GM06990 (cell line): ENCODE measurements at regions not wholly inside any gene's neighbourhood (a gene's known extent, or its start where the extent isn't known, plus 50 kb on each side); places are given as distances from the start of the nearest gene placed in this dataset.

Source experiments
- DNase-seq: peaks from one replicate; pipeline ENCODE4 v3.0.0-alpha.2; 2011; ENCODE audit not compliant: insufficient read length; ENCODE audit errors: extremely low read depth
- H3K27me3 ChIP-seq: replicated peaks from 2 replicates; pipeline ENCODE4 v1.6.0; 2011; ENCODE audit warnings: low read length; ENCODE audit not compliant: control insufficient read depth, insufficient read depth
- H3K36me3 ChIP-seq: 2 replicates; pipeline ENCODE4 v1.5.1; 2011; ENCODE audit warnings: low read length; ENCODE audit not compliant: control insufficient read depth, insufficient read depth
- H3K4me3 ChIP-seq: replicated peaks from 2 replicates; pipeline ENCODE4 v1.5.1; 2011; ENCODE audit warnings: low read depth, mild to moderate bottlenecking, control low read depth, low read length
- CTCF ChIP-seq: IDR thresholded peaks from 2 replicates; pipeline ENCODE4 v1.5.1; 2011; ENCODE audit warnings: low read length, control low read depth, mild to moderate bottlenecking, inconsistent platforms; ENCODE audit not compliant: insufficient read depth, poor library complexity, severe bottlenecking

GRCh38 chr5:173537228-173537627, 79.2 kb downstream of the BOD1 start:
- TF ChIP-seq CTCF = no peak
- no peak for DNase-seq

DNA sequence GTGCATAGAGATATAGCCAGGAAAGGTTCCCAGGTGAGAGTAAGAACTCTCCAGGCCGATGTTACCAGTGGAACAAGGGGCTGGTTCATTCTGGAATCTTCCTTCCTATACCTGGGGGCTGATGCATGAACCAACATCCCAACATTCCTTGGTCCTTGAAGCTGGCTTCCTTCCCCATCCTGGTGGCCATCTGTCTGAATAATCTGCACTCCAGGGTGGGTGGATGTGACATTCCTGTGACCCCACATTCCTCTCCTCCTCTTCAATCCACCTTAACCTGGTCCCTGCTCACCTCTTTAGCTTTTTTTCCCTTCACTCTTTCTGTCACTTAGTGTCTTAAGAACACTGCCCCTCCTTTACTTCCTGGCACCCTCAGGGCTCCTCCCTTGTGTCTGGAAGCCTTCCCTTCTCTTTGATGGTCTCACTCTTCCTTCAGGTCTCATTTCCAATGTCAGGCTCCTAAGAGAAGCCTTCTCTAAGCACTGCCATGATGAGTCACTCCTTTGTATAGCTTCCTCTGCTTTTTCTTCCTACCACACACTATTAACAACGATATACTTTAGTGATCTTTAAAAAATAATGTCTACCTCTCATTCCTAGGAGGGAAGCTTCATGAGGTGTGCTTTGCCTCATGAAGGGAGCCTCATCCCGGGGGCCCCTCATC, 80.3 kb downstream of the BOD1 start:
- DNase-seq = no peak
- no peak for TF ChIP-seq CTCF
- no peak overlapping the region for H3K4me3 ChIP-seq
- H3K36me3 ChIP-seq = no peaks in the 10 kb centered on the region
- H3K27me3 ChIP-seq = no peaks in the 10 kb centered on the region

More at GRCh38 chr5:173537228-173537627, 79.2 kb downstream of the BOD1 start:
- Histone ChIP-seq H3K4me3 (no peak overlapping the region), H3K36me3 (no peaks in the 10 kb centered on the region), H3K27me3 (no peaks in the 10 kb centered on the region)

DNA sequence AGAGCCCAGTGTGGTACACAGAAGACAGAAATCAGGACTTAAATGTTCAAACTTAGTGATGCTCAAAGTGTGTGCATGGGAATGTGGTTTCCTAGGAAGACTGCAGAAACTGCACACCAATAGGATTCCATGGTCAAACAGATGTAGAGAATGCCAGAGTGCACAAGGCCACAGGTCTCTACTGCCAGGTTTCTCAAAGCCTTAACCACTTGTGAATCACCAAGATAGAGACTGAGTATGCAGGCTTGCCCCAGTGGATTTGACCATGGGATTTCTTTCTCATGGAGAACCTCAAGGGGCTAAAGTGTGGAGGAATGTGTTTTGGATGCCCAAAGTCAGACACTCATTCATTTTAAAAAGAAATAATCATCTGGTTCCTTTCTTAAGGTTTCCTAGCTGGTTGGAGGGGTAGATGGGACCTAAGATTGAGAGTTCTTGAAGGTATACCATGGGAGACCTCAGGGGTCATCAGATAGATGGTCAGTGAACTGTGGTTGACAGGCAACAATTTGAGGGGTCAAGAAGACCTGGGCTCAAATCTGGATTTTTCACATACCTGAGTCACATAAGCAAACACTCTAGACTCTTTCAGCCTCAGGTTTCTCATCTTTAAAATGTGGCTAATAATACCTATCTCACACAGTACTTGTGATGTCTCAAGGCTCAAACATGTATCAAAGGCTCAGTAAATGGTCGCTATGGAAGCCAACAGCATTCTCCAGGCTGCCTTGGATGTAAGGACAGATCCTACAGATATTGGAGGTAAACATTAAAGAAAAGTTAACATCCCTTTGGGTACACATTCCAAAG, 81.1 kb downstream of the BOD1 start:
- Histone ChIP-seq H3K36me3 (no peaks in the 10 kb centered on the region), H3K27me3 (no peaks in the 10 kb centered on the region), H3K4me3 (no peak overlapping the region)
- no peak for TF ChIP-seq CTCF
- DNase-seq = no peak

- DNase-seq = no peak
- TF ChIP-seq CTCF = no peak
- no peaks in the 10 kb centered on the region for H3K27me3 ChIP-seq
Observed at GRCh38 chr5:173534664-173535063, 81.8 kb downstream of the BOD1 start.

DNA sequence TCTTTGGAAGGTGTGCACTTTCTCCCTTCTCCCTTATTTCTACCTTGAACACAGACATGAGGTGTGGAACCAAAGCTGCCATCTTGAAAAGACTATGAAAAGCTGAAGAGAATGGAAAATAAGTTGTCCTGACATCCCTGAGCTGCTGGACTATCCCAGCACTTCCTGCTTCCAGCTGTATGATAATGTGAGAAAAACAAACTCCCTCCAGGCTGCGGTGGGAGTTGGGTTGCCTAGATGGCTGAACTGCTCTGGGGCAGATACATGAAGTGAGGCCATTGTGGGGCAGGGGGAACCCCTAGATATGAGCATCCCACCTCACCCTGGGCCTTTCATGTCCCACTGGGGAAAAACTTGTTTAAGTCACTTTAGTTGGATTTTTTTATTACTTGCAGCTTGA, 82.4 kb downstream of the BOD1 start:
- no peaks in the 10 kb centered on the region for H3K36me3 ChIP-seq

More at GRCh38 chr5:173534664-173535063, 81.8 kb downstream of the BOD1 start:
- Histone ChIP-seq H3K4me3 (no peak overlapping the region), H3K36me3 (no peaks in the 10 kb centered on the region)

More for the DNA sequence above, 82.4 kb downstream of the BOD1 start:
- no peak for DNase-seq
- Histone ChIP-seq H3K27me3 (no peaks in the 10 kb centered on the region), H3K4me3 (no peak overlapping the region)
- TF ChIP-seq CTCF = no peak
